Ishikawa (cell line): ENCODE measurements at regions not wholly inside any gene's neighbourhood (a gene's known extent, or its start where the extent isn't known, plus 50 kb on each side); places are given as distances from the start of the nearest gene placed in this dataset.

ENCODE experiments used
- CEBPB ChIP-seq: IDR thresholded peaks from 2 replicates; pipeline ENCODE4 v1.6.1; 2012
- CREB1 ChIP-seq: IDR thresholded peaks from 2 replicates; pipeline ENCODE4 v1.6.1; 2012; ENCODE audit warnings: low read depth
- EGR1 ChIP-seq: IDR thresholded peaks from 2 replicates; pipeline ENCODE4 v1.6.1; 2012
- EP300 ChIP-seq: IDR thresholded peaks from 2 replicates; pipeline ENCODE4 v1.6.1; 2012; ENCODE audit warnings: borderline replicate concordance
- FOXM1 ChIP-seq: IDR thresholded peaks from 2 replicates; pipeline ENCODE4 v1.6.1; 2012; ENCODE audit warnings: low read depth, borderline replicate concordance
- NFIC ChIP-seq: IDR thresholded peaks from 2 replicates; pipeline ENCODE4 v1.6.1; 2012
- RAD21 ChIP-seq: IDR thresholded peaks from 2 replicates; pipeline ENCODE4 v1.6.1; 2012; ENCODE audit warnings: low read depth
- TAF1 ChIP-seq: IDR thresholded peaks from 2 replicates; pipeline ENCODE4 v1.6.1; 2012; ENCODE audit warnings: low read depth, mild to moderate bottlenecking
- TEAD4 ChIP-seq: IDR thresholded peaks from 2 replicates; pipeline ENCODE4 v1.6.1; 2012
- YY1 ChIP-seq: IDR thresholded peaks from 2 replicates; pipeline ENCODE4 v1.6.1; 2012; ENCODE audit warnings: low read depth
- TF ChIP-seq, protein P1 (sequence below): IDR thresholded peaks from 2 replicates; pipeline ENCODE4 v1.6.1; 2012
- TF ChIP-seq, protein P2 (sequence below): IDR thresholded peaks from 2 replicates; pipeline ENCODE4 v1.6.1; 2012; ENCODE audit warnings: low read depth, mild to moderate bottlenecking

DNA sequence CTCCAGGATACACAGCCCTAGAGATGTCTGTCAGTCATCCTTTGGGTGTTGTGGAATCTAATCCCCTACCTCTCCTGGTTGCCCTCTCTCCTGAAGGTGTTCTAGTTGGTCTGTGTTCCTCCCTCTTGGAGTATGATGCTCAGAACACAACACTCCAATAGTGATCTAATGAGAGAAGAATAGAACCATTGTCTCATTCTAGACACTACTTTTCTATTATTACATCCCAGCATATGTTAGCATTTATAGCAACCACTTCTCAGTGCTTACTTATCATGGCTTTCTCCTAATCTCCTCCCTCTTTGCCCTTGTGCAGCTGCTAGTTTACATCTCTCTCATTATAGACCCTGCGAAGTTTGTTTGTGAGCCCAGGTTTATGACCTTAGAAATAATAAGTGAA, 109.0 kb downstream of the UNC5CL start:
- TF ChIP-seq TAF1 (no peak), TEAD4 (no peak), CREB1 (no peak), FOXM1 (no peak), RAD21 (no peak), EP300 (no peak), YY1 (no peak), NFIC (no peak), EGR1 (no peak), CEBPB (no peak)
- TF ChIP-seq, protein P1, sequence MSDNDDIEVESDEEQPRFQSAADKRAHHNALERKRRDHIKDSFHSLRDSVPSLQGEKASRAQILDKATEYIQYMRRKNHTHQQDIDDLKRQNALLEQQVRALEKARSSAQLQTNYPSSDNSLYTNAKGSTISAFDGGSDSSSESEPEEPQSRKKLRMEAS = no peak
- TF ChIP-seq, protein P2, sequence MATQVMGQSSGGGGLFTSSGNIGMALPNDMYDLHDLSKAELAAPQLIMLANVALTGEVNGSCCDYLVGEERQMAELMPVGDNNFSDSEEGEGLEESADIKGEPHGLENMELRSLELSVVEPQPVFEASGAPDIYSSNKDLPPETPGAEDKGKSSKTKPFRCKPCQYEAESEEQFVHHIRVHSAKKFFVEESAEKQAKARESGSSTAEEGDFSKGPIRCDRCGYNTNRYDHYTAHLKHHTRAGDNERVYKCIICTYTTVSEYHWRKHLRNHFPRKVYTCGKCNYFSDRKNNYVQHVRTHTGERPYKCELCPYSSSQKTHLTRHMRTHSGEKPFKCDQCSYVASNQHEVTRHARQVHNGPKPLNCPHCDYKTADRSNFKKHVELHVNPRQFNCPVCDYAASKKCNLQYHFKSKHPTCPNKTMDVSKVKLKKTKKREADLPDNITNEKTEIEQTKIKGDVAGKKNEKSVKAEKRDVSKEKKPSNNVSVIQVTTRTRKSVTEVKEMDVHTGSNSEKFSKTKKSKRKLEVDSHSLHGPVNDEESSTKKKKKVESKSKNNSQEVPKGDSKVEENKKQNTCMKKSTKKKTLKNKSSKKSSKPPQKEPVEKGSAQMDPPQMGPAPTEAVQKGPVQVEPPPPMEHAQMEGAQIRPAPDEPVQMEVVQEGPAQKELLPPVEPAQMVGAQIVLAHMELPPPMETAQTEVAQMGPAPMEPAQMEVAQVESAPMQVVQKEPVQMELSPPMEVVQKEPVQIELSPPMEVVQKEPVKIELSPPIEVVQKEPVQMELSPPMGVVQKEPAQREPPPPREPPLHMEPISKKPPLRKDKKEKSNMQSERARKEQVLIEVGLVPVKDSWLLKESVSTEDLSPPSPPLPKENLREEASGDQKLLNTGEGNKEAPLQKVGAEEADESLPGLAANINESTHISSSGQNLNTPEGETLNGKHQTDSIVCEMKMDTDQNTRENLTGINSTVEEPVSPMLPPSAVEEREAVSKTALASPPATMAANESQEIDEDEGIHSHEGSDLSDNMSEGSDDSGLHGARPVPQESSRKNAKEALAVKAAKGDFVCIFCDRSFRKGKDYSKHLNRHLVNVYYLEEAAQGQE = no peak
